GM18502 (cell line): ENCODE measurements at regions not wholly inside any gene's neighbourhood (a gene's known extent, or its start where the extent isn't known, plus 50 kb on each side); places are given as distances from the start of the nearest gene placed in this dataset.

Experiments
- ATAC-seq: cut with Tn5 transposase; IDR thresholded peaks from one replicate; pipeline ENCODE4 v1.9.1; 2021; ENCODE audit warnings: mild to moderate bottlenecking; ENCODE audit not compliant: unreplicated experiment, poor library complexity

DNA sequence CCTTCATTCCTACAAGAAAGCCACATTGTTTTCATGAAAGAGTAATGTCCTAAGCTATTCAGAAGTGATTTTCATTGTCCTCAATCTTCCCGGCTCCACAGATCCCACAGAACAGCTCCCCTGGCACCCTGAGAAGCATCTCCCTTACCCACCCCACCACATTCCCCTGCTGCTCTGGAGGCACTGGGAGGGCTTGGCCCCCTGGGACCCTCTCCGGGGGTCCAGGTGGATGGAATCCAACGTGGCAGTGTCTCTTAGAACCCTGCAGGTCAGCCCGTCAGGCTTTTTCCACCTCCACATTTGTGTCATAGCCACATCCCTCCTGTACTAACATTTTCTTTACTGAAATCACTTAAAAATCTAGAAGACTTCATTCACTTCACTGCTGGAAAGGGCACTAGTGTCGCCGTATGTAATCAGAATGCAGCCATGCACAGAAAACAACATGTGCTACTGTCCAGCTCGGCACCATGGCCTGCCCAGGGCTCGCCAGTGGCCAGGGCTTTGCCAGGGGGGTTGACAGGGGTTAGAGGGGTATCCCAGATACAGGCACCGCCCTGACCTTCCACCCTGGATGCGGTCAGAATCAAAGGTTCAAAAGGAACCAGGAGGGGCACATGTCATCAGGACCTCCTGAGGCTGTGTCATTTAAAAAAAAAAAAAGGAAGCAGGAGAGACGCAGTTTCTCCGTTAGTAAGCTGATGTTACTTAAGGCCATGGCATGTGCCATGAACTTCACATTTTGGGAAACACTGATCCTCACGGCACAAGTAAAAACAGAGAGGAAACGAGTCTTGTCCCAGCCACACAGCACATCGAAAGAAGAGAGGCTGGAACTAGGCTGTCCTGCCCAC is 106.3 kb downstream of the LSM3 start:
- ATAC-seq = no peak

DNA sequence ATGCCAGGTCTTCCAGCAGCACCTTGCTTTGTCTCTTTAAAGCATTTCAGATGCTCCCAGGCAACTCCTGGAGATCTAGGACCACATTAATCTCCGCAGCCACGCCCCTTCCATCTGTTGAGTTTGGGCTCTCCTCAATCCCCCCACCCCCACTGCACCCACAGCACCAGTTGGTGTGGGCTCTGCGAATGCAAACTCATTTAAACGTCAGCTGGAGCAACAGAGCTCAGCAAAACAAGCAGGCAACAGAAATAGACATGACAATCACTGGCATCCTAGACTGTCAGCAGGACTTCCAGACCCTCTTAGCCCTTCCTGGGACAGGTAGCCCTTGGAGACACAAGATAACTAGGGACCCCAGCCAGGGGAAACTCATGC is 106.9 kb downstream of the LSM3 start:
- ATAC-seq = no peak

DNA sequence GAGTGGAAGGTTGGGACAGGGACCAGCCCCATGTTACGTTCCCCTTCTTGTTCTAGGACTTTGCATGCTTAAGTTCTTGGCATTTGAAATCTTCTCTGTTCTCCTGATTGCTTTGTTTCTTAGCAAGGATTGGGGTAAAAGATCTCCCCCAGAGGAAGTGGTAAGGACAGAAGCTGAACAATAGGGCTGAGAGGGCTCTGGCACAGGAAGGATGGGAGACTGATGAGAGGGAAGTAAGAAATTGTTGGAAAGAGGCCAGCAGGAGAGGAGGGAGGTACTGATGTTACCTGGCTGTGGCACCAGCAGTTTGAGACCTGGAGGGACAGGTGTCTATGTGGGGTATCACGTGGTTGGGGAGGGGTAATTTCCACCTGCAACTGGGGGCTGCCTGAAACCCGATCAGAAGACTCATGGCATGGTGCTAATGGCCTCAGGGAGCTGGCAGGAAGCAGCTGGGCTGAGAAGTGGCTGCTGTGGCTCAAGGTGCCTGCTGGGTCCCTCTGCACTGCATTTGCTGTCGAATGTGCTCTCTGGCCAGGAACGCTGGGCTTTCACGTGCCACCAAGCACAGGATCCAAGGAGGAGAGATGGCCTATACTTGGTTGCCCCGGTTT is 108.4 kb downstream of the LSM3 start:
- no peak for ATAC-seq

DNA sequence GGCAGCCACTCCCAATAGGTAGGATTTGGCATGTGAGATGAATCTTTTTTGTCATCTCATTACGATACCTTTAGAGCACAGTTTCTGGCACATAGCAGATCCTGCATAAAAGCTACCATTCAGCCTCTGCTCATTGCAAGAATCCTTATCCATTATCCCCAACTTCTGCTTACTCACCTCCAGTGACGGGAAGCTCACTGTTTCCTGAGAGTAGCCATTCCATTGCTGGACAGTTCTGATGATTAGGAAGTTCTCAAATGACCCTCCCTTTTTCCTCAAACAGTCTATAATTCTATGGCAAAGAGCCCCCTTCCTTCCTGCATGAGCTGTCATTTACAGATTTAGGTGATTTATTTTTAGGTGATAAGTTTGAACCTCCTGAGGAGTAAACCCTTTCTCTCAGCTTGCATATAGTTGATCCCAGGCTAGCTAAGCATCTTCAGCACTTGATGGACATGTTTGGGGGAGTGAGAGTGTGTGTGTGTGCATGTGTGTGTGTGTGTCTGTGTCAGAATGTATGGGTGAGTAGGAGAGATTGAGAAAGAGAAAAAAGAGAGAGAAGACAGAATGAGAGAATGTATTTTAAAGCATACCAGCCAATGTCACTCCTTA is 109.7 kb downstream of the LSM3 start:
- ATAC-seq = no peak

DNA sequence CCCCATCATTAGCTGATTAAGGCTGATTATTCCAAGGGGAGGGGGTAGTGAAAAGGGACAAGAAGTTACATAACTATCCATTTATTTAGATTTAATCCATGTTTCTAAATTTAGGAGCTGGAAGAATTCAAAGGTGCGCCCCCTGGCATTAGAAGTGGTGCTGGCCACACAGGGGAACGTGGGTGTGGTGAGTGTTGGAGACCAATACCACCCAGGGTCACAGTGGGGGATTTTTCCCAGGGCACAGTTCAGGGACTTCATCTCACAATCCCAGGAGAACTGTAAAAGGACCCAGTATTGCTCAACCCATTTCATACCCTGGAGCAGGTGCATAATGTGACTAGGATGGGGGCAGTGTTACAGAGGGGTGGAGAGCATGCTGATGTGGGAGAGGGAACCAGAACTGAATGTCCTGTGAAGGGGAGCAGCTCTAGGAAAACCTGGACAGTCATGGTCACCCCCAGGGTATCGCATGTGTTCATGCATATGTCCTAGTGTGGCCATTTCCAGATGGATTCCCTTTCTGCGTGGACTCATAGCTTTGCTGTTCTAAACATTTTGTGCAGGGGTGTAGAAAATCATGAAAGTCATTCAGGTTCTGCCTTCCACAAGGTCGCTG is 110.3 kb downstream of the LSM3 start:
- no peak for ATAC-seq

DNA sequence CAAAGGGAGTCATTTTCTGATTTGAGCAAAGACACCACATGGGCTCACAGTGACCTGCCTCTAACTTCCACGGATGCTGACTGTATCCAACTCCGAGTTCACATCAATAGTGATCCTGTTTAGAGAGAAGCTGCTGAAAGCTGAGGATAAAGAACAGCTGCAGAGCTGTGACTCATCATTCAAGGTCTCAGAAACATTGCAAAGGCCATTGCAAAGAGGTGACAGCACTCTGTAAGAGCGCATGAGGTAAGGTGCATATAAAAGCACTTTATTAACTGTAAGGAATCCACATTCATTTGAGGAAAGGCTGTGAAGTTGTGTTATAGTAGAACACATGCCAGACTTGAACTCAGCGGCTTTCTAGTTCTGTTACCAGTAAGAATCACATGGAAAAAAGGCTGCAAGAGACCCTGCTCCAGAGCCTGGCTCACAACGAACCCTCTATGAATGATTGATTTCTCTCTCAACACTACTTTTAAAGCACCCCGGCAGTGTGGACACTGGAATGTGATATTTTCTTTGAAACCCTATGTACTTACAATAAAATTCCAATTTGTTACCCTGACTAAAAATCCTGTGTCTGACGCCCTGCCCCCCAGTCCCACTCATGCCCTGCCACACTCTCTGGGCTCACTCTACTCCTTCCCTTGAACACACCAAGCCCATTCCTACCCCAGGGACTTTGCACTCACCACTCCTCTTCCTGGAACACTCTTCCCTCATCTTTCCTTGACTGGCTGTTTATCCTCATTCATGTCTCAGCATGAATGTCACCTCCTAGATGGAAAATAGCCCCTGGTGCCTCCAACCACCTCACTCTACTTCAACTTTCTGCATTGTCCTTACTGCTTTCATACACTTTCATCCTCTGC is 111.2 kb downstream of the LSM3 start:
- no peak for ATAC-seq

DNA sequence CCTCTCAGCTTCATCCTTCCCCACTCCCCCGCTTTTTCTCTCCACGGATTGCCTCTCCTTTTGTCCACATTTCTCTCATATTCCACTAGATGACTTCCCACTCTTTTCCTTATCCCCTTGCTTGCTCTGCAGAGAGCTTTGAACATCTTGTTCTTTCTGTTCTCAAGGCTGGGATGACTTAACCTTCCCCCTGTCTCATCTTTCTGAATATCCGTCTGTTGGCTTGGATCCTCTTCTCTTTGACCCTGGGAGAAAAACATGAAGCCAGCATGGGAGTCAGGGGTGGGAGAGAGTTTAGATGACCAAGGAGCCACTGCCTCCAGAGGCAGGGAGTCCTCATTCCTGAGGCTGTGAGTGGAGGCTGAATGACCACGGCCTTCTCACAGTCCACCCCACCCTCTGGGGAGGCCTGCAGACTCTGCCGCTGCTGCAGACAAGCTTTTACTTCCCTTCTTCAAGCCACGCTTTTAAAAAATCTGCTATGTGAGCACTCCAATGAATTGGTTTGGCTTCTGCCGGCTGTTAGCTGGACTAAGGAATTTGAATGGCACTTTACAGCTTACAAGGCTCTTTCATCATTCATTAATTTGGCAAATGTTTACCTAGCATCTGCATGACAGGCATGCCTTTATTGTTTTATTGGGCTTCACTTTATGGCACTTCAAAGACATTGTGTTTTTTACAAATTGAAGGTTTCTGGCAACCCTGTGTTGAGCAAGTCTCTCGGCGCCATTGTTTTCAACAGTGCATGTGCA is 111.6 kb upstream of the SLC6A6 start:
- ATAC-seq = no peak

DNA sequence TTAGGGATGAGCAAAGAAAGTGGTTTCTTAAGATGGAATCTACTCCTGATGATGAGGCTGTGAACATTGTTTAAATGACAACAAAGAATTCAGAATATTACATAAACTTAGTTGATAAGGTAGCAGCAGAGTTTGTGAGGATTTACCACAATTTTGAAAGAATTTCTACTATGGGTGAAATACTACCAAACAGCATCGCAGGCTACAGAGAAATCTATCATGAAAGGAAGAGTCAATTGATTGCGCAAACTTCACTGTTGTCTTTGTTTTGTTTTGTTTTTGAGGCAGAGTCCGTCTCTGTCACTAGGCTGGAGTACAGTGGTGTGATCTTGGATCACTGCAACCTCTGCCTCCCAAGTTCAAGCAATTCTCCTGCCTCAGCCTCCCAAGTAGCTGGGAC is 107.4 kb upstream of the SLC6A6 start:
- no peak for ATAC-seq

DNA sequence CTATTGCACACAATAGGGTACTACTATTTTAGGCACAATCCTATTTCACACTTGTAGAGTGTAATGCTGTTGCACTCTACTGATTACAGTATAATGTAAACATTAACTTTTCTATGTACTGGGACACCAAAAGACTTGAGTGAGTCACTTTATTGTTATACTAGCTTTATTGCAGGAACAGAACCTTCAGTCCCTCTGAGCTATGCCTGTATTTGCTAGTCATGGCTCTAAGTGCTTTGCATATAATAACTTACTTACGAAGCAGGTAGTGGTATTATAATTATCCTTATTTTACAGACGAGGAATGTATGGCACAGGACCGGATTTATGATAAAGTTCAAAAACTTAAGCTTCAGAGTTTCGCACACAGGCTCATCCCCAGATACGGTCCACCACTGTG is 106.6 kb upstream of the SLC6A6 start:
- no peak for ATAC-seq

DNA sequence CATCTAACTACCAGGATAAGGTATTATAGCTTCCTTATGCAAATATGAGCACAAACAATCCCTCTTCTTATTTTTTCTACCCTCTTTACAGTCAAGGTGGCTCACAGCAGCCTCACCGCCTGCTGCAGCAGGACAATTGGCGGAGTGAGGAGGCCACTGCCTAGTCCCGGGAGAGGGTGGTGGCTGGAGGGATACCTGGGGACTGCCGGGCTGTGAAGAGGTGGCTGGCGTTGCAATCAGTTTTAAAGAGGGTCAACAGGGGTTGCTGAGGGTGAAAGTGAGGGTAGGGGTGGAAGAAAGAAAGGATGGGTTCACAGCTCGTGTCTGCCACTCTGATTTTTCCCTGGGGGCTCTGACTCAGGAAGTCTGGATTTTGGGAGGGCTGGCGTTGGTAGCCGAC is 105.1 kb upstream of the SLC6A6 start:
- no peak for ATAC-seq

DNA sequence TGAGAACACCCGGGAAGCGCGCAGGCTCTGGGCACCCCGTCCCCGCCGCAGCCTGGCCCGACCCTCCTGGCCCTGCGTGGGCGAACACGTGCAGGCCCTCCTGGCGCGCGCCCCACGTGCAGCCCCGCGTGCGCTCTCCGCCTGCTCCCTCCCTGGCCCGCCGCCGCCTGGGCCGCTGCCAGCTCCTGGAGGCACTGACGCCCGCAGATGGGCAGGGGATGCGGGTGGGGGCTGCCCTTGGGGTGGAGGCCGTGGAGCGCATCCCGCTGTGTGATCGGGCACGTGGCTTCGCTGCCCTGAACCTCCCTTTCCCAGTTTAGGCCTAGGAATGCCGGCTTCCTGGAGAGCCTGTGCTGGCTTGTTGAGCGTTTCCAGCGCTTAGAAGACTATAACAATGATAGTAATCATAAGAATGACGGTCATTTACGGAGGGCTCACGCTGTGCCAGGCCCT is 104.6 kb upstream of the SLC6A6 start:
- ATAC-seq = no peak

DNA sequence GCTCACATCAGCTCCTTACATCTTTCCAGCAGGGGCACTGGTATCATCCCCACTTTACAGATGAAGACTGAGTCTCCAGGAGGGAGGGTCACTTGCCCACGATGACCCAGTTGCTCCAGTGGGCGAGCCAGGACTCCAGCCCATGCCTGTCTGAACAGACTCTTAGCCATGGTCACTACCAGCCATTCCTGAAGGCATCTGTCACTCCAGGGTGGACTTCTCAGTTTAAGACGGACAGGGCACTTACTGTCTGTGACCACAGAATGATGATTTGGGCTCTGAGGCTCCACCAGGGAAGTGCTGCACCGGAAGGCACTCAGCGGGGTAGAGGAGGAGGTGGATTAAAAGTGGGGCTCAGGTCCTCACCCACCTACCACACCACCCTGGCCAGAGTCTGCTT is 104.0 kb upstream of the SLC6A6 start:
- ATAC-seq = no peak

DNA sequence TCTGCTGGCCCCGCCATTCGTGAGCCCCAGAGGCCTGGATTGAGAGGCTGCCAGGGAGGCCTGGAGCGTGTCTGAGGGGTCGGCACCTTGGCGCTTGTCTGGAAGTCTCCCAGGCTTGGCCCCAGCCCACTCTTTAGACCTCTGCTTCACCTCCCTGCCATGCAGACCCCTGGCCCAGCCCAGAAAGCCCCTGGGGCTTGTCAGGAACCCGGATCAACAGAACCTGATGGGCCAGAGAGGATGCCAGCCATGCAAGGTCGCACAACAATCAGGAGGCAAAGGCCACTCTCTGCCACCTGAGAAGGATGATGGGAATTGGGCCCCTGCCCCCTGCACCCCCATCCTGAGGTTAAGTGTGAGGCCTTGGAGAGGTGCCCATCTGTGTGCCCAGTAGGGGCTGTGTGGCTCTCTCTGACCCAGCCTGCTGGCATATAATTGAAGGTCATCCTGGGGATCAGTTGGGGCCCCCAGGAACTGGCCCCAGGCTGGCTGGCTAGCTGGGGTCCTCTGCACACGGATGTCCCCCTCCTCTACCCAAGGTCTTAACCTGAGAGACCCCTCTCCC is 103.3 kb upstream of the SLC6A6 start:
- no peak for ATAC-seq

DNA sequence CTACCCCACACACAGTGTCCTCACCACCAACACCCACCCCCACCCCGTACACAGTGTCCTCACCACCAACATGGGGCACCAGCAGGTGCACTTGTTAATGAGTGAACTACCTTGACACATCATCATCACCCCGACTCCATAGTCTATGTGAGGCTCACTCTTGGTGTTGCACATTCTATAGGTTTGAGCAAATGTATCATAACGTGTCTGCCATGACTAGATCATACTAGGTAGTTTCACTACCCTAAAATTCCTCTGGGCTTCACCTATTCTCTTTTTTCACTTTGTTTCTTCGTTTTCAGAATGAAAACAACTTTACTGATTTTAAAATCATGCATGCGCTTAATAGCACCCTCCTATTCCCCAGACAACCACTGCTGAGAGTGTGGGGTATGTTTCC is 102.6 kb upstream of the SLC6A6 start:
- ATAC-seq = peak; percentile 82

DNA sequence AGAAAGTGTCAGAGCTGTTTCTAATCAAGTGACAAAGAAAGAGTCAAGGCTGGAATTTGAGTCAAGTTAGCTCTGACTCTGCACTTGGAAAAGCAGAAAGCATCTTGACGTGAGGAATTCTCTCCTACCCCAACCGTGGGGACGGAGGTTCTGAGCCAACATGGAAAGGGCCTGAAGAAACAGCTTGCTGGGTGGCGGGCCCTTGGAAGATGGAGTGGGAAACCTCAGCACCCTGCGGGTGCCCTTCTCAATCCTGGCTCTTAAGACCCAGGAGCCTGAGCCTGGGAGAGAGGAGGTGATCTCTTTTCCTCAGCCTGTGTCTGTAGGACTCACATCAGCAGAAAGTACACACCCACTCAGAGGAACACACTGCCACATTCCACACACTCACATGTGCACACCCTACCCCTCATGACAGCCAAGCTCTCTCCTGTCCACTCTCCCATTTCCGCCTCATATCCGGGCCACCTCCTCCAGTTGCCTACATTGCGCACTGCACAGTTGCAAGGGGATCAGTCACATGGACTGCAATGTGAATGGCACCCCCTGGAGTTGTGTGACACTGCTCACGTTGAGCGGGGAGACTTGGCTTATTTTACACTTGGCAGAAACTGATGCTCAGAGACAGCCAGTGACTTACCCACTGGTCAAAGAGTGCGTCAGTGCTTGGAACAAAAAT is 101.5 kb upstream of the SLC6A6 start:
- ATAC-seq = no peak

DNA sequence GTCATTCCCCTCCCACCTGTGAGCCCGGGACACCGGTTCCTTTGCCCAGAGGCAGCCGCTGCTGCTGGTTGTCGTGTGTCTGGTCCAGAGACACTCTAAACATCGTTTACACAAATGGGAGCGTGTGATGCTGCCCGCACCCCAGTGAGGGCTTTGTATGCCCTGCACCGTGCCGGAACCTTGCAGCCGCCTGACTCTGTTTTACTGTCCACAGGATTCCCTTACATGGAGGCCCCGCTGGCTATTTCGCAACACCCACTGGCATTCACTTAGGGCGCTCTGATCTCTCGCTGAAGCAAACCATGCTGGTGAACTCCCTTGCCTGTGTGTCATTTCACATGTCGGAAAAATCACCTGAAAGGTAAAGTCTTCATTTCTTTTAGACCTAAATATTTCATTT is 100.8 kb upstream of the SLC6A6 start:
- no peak for ATAC-seq

DNA sequence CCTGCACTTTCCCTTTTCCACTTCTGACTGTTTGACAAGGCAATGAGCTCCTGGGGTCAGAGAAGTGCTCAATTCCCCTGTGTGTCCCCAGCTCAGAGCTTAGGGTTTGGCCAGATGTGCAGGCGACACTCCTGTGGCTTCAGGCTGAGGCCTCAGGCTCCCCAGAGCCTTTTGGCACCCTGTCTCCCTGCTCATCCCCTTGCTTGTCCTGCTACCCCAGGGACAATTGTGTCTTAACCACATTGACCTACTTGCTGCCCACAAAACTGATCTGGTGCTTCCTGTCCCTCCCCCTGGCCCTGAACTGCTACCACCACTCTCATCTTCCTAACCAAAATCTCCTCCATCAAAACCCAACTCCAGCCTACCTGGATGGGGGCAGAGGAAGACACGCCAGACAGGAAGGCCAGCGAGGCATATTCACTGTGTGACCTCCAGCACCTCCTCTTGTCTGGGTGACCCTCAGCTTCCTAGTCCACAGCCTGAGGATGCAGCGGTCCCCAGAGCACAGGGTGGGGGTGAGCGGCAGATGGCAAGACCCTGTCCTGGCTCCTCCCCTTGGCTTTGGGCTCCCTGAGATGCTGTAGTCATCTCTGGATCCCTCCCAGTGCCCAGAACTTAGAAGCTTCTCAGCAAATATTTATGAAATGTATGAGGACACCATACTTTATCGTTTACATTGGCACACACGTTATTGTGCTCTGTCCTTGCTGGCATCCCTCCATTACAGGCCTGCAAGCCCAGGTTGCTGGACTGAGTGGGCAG is 98.9 kb upstream of the SLC6A6 start:
- ATAC-seq = no peak
